A172 (cell line): ENCODE measurements at regions not wholly inside any gene's neighbourhood (a gene's known extent, or its start where the extent isn't known, plus 50 kb on each side); places are given as distances from the start of the nearest gene placed in this dataset.

ENCODE experiments used
- DNase-seq: peaks from one replicate; pipeline ENCODE4 v3.0.0-alpha.2; 2015; ENCODE audit warnings: low spot score

DNA sequence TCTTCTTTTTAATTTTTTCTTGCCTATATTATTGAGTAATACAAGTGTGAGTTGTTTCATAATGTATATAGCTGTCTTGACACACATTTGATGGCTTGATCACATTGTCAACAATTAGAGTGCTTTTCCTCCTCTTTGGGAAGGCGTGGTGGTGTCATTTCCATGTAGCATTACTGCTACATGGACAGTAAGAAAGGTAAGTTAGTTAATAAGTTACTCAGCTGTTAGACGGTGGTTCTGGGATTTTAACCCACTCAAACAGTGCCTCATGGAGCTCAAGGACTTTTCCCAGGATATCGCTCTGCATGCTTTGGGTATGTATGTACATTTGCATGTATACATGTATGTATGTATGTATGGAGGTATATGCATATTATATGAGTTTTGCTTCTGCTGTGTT, 94.6 kb downstream of the HAPSTR1 start:
- no peak for DNase-seq

DNA sequence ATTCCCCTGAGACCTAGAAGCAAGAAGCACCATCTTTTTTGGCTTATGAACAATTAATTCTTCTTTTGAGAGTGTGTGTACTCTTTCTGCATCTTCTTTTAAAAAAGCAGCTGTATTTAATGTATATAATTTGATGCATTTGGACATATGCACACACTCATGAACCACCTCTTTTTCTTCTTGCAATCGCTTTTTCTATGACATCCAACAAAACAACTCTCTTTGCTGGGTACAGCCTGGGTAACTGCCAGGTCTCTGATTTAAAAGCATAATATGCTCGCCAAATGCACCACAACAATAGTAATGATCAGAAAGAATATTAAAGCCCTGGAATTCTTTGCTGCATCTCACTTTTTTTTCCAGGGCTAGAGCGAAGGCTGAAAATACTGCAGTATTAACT, 97.3 kb downstream of the HAPSTR1 start:
- DNase-seq = no peak

DNA sequence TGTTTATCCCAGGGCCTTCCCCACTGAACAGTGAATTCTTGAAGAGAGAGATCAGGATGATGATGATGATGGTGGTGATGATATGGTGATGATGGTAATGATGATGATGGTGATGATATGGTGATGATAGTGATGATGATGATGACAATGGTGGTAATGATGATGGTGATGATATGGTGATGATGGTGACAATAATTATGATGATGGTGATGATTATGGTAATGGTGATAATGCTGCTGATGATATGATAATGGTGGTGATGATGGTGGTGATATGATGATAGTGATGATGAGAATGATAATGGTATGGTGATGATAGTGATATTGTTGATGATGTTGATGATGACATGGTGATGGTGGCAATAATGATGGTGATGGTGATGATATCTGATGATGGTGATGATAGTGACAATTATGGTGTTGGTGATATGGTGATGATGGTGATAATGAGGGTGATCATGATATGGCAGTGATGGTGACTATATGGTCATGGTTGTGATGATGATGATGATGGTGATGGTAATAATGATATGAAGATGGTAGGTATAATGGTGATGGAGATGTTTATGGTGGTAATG, 99.9 kb downstream of the HAPSTR1 start:
- no peak for DNase-seq

DNA sequence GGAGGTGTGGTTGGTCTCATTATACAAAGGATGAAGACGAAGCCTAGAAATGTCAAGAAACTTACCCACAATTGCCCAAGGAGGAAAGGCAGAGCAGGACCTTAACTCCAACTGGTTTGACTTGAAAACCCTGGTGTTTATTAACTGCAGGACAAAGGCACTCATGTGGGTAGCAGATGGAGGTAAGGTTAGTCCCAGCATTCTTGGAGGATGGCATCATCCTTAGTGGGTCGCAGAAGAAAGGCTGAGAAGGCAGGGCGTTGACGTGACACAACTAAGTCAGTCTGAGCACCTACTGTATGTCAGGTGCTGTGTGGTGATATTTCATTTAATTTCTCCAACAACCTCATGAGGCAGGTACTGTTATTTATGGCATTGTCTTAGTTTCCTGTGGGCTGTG, 101.3 kb downstream of the HAPSTR1 start:
- peak; percentile 45 for DNase-seq

DNA sequence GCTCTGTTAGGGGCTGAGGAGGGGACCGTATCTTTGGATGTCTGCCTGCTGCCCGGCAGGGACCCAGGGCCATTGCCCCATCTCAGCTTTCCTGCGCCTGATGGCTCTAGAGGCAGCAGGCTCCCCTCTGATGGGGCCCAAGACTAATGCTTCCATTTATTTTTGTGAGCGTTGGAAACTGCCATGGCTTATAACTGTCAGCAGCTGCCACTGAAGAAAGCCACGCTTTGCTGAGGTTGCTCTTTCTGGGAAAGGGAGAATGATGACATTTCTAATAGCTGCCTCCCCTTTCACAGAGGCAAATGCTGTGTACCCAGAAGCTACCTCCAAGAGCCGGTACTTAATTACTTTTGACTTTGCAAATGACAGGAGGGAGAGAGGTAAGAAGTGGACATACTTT, 103.8 kb downstream of the HAPSTR1 start:
- DNase-seq = no peak

DNA sequence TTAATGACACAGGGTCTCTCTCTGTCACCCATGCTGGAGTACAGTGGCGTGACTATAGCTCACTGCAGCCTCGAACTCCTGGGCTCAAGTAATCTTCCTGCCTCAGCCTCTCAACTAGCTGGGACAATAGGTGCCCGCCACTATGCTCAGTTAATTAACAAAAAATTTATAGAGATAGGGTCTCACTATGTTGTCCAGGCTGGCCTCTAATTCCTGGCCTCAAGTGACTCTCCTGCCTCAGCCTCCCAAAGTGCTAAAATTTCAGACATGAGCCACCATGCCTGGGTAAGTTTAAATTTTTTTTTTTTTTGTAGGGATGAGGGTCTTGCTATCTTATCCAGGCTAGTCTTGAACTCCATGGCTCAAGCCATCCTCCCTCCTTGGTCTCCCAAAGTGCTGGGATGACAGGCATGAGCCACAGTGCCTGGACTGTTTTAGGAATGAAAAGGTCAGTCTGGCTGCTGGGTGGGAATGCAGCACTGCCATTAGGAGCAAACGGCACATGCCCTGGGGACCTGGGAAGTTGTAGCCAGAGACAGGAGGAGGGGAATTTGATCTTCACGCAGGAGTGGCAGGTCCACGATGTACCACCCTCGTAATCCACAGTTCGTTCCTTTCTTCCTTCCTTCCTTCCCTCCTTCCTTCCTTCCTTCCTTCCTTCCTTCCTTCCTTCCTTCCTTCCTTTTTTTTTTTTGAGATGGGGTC, 106.7 kb downstream of the HAPSTR1 start:
- no peak for DNase-seq

DNA sequence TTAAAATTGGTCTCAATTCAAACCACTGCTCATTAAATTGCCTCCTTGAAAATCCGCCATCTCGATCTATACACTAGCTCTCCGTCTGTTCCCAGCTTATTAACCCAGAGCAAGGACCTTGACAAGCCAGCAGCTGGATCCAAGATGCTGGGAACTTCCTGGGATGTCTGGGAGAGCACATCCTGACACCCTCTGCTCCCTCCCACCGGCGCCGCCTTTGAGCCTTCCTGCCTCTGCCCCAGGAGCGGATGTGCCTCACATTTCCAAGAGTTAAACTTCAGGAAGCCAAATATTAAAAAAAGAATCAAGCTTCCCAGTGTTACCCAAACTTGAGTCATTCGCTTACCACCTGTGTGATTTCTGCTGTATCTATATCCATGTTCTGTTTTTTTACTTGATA, 107.9 kb downstream of the HAPSTR1 start:
- DNase-seq = no peak

DNA sequence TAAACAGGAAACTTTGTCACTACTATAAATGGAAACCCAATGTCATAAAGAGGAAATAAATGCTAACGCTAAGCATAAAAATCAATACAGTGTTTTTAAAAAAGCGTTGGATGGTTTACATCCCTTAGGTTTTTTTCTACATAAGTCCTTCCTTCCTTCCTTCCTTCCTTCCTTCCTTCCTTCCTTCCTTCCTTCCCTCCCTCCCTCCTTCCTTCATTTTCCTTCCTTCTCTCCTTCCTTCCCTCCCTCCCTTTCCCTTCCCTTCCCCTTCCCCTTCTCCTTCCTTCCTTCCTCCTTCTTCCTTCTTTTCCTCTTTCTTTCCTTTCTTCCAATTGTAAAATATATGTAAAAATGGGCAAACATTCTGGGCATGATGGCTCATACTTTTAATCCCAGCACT, 108.3 kb downstream of the HAPSTR1 start:
- DNase-seq = no peak

DNA sequence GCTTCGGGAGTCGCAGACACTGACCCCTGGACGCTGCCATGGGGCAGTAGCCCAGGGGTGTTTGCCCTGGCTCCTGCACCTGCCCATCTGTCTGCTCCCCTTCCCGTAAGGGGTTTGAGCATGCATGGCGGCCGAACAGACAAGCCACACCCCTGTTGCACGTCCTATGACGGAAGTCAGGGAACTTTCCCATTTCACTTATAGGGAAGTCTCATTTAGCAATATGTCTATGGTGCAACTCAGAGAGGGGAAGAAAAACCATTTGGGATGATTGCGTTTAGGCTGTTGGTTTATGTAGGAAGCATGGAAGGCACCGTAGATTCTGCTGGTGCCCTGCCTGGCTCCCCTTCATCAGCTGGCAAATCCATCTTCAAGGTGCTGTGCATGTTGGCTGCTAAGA, 112.5 kb downstream of the HAPSTR1 start:
- no peak for DNase-seq

DNA sequence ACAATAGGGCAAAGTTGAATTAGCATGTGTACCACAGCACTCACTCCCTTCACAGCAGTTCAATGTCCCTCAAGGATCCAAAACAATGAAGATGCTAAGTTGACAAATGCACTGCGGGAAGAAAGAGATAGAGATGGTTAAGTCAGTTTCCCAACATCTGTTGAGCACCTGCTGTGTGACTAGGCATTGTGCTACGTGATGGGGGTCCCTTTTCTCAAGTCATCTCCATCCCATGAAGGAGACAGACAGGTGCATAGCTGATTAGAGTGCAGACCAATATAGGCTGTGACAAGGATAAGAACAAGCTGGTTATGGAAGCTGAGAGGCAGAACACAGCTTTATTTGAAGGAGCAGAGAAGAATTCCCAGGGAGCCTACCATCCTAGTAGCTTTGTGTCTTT, 114.2 kb downstream of the HAPSTR1 start:
- DNase-seq = no peak

DNA sequence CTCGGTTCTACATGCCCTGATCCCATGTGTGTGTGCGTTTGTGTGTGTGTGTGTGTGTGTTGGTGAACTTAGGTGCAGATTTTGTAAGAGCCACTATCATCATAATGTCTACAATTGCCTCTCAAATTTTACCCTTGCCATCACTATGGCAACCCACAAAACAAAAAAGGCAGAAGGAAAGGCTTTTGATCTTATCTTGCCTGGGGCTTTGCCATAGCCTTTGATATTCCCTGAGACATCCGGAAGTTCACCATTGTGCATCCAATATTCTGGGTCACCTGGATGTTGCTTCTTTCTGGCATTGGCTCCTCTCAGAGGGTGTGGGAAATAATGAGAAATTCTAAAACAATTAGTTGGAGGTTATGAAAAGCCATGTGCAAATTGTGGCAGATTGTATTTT, 114.7 kb downstream of the HAPSTR1 start:
- no peak for DNase-seq

DNA sequence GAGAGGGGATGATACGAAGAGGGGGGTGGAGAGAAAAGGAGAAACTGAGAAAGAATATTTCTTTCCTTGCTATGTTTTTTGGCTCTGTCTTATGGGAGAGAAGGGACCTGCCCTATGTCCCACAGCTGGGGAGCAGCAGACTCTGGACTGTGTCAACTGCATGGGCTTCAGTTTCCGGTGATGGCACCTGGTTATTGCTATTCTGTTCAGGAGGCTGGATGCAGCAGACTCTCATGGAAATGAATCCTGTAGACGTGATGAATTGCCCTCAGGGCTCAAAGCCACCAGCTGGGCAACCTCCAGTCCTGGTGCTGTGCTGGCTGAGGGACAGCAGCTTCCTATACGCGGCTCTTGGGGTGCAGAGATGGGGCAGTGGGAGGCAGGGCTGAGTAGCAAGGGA, 121.2 kb downstream of the HAPSTR1 start:
- no peak for DNase-seq

DNA sequence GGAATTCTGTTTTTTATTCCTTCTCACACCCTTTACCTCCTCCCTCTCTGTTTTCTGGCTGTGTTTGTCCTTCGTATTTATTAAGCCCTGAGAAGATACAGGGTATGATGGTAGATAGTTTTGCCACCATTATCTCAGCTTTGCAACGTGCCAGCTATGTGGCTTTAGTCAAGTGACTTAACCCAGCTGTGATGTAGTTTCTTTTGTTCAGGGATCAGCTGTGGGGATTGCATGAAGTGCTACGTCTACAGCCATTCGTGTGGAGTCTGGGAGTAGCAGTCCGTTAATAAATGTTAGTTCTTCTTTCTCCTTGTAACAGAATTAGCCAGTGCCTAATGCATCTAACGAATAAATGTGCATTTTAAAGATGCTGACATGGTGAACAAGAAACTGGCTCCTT, 128.4 kb downstream of the HAPSTR1 start:
- DNase-seq = no peak

DNA sequence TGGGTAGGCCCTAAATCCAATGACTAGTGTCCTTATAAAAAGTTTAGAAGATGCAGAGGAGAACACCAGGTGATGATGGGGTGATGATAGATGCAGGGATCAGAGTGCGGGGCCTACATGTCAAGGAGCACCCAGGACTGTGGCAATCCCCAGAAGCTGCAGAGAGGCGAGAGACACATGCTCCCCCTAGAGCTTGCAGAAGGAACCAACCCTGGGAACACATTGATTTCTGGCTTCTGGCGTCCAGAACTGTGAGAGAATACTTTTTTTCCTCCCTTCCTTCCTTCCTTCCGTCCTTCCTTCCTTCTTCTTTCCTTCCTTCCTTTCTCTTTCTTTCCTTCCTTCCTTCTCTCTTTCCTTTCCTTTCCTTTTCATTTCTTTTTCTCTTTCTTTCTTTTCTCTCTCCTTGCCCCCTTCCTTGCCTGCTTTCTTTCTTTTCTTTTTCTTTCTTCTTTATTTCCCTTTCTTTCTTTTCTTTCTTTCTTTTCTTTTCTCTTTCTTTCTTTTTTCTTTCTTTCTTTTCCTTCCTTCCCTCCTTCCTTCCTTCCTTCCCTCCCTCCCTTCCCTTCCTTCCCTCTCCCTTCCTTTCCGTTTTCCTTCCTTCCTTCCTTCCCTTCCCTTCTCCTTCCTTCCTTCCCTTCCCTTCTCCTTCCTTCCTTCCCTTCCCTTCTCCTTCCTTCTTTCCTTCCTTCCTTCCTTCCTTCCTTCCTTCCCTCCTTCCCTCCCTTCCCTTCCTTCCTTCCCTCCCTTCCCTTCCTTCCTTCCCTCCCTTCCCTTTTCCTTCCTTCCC, 134.3 kb downstream of the HAPSTR1 start:
- peak; percentile 16 for DNase-seq

DNA sequence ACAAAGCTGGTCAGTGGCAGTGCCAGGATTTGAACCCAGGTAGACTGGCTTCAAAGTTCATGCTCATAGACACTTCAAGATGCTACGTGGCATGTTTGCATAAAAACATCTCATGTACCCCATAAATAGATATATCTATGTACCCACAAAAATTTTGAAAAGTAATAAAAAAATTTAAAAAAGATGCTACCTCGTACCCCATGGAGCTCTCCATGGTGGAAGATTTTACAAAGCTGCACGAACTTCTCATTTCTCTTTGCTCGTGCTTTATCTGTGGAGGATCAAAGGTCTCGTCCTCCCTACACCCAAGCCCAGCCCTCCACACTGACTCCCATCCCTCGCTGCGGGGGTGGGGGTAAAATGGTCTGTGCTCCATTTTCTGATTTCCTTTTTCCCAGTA, 135.5 kb downstream of the HAPSTR1 start:
- no peak for DNase-seq

DNA sequence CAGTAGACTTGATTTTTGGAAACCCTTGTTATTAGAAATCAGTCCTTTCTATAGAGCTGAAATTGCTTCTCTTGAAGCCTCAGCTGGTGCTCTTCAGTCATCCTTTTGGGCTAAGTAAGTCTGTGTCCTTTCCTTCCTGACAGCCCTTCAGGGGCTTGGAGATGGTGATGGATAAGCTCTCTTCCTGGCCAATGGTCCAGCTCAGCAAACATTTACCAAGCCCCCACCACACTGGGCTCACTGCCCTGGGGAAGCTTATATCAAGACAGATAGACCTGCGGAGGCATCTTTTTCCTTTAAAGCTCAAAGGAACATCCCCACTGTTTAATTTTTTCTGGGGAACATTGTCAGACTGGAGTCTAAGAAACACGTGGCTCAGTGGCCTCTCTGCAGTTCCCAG, 139.6 kb downstream of the HAPSTR1 start:
- DNase-seq = no peak

DNA sequence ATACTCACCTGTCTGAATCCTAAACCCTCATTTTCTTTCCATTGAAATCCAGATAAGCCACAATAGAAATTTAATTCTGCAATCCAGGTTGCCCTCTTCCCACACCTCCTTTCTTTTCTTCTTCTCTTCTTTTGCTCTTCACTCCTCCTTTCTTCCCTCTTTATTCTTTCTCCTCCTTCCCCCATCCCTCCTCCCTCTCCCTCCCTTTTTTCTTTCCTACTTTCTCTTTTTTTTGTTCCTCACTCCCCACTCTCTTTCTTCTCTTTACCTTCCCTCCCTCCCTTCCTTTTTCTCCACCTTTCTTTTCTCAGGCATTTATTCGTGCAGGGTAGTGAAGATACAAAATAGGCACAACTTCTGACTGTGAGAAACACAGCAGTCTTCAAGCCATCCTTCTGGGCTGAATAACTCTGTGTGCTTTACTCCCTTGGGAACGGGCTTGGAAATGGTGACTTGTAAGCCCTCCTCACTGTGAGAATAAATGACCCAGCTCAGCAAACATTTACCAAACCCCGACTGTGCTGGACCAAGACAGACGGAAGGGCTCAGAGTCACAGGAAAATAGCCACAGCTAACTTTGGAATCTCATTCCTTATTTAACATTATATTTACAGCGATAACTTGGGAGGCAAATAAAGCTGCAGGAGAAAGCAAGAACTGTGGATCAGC, 140.8 kb downstream of the HAPSTR1 start:
- no peak for DNase-seq

DNA sequence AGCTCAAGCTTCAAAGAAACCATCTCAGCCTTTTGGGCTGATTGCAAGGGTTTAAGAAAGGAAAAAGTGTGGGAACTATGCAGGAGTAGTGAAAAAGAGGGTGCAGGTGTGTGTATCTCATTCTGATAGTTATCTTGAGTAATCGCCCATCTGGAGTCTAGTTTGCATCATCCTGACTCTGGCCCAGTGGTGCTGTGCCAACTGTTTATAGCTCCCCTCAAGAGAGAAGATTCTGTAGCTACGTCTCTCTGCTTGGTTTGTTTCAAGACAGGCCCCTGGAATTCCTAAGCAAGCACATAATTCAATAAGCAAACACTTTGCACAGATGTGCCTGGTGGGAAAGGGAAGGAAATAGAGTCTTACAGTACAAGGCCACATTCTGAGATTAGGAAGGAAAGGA, 144.4 kb downstream of the HAPSTR1 start:
- no peak for DNase-seq

DNA sequence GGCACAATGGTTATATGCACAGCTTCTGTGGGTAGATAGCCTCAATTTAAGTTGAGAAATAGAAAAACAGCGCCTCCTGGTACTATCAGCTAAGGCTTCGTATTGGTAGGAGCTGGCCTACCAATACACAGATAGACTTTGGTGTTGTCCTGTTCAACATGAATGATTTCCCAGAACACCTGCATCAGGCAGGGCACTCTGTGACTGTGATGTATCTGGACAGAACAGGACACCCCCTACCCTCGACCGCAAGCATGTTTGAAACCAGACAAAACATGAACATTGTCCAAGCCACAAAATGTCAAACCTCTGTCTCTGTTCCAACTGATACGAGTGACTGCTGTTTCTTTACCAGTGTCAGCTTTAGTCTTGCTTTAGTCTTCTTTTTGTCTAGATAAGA, 144.9 kb downstream of the HAPSTR1 start:
- DNase-seq = no peak

DNA sequence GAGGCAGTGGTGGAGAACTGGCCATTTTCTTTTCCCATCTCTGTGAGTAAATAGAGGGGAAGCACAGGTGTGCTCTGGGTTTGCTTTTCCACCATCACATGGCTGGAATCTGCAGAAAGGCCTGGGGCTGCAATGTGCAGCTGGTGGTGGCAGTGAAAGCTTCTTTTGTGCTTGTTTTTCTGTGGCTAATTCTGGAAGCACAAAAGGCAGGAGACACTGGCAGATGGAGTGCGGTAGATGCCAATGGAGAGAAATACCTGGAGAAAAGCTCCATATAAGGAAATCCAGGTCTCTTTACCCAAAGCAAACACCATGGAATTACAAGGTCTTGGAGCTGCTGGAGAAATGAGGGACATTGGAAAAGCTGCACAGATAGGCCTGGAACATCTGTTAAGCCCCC, 146.9 kb downstream of the HAPSTR1 start:
- DNase-seq = no peak

DNA sequence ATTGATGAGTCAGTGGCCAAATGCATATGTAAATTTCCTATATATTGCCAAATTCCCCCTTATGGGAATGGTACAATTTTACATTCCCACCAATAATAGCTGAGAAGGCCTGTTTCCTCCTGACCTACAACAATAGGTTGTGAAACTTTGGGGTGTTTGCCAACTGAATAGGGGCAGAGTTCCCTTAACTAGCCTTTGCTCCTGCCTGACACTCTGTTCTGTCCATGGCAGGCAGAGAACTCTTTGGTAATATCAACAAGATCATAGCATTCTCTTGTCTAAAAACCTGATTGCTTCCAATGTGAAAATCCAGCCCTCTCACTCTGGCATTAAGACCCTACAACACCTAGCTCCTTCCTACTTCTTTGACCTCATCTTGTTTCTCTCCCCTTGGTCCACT, 149.7 kb downstream of the HAPSTR1 start:
- DNase-seq = no peak

DNA sequence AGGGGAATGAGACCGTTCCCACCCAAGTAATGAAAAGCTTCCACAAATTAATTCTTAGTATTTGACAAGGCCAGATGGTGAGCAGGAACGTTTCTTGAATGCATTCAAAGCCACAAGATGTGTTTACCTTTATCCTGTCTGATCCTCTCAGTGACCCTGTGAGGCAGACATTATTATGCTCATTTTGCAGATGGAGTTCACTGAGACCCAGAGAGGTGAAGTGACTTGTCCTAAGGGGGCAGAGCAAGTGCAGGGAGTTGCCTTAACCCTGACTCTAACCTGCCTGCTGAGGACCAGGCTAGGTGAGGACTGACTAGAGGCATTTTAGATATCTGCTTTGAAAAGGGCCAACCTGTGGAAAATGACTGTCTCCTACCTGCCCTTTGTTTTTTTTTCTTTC, 156.7 kb downstream of the HAPSTR1 start:
- no peak for DNase-seq

DNA sequence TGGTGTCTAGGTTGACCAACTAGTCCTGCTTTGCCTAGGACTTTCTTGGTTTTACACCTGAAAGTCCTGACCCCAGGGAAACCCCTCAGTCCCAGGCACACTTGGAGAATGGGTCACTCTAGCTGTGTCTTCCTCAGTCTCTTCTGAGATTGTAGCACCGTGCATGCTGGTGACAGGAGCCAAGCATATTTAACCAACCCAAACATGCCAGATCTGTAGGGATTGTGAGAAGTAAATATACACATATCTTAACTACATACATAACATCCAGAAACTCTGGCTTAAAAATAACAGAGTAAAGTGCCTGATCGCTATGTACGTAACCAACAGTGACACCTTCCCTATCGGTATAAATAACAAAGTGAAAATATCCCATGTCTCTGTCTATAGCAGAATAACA, 158.1 kb downstream of the HAPSTR1 start:
- no peak for DNase-seq
